Duodenal mucosa (tissue), 2 donors: ENCODE measurements at regions not wholly inside any gene's neighbourhood (a gene's known extent, or its start where the extent isn't known, plus 50 kb on each side); places are given as distances from the start of the nearest gene placed in this dataset.

ENCODE experiments used
- H3K27ac ChIP-seq: one replicate; pipeline ENCODE4 v1.7.0; 2013; ENCODE audit warnings: low read depth, low read length
- H3K27me3 ChIP-seq, 2 donors: one replicate each; pipeline ENCODE4 v1.7.0; 2013; ENCODE audit warnings: low read length in 2 of 2, control low read depth in 1 of 2; ENCODE audit not compliant: insufficient read depth in 2 of 2, control insufficient read depth in 1 of 2
- H3K36me3 ChIP-seq, 2 donors: one replicate each; pipeline ENCODE4 v1.7.0; 2013; ENCODE audit warnings: low read length in 2 of 2, control low read depth in 1 of 2; ENCODE audit not compliant: insufficient read depth in 2 of 2, control insufficient read depth in 1 of 2
- H3K4me1 ChIP-seq, 2 donors: one replicate each; pipeline ENCODE4 v1.7.0; 2013; ENCODE audit warnings: low read length in 2 of 2, control low read depth in 1 of 2; ENCODE audit not compliant: insufficient read depth in 2 of 2, control insufficient read depth in 1 of 2
- H3K4me3 ChIP-seq, 2 donors: one replicate each; pipeline ENCODE4 v1.7.0; 2013; ENCODE audit warnings: low read length in 2 of 2, low read depth in 1 of 2
- H3K9ac ChIP-seq, 2 donors: one replicate each; pipeline ENCODE4 v1.7.0; 2013; ENCODE audit warnings: low read length in 2 of 2, low read depth in 1 of 2
- H3K9me3 ChIP-seq, 2 donors: one replicate each; pipeline ENCODE4 v1.7.0; 2013; ENCODE audit warnings: low read length in 2 of 2, control low read depth in 1 of 2; ENCODE audit not compliant: control insufficient read depth in 1 of 2

DNA sequence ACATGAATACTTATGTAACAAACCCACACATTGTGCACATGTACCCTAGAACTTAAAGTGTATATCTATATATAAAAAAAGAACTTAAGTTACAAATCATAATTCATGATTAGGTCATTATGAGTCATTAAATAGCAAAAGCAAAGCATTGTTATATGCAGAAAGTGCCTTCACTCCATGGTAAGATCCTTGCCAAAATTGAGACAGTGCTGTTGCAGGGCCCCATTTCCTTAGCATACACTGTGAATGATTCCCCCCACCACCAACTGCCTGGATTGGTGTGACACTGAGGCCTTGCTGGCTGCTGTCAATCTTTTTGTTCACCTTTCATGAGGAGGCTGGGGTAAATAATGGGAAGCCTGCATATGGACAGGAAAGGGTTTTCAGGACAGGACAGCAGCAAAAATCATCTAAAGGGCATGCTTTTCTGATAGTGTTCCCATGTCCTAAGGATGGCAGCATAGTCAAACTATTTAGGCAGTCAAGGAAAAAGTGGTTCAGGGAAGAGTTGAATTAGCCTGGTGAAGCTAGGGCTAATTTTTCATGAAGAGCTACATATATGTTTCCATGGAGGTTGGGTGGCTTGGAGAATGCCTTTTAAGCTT lies 188.2 kb upstream of the ASCC3 start:
- Histone ChIP-seq H3K36me3 (no peaks in the 10 kb centered on the region), H3K4me1 (no peaks in the 10 kb centered on the region), H3K4me3 (no peak overlapping the region), H3K27ac (no peak overlapping the region), H3K9me3 (no peaks in the 10 kb centered on the region), H3K27me3 (no peaks in the 10 kb centered on the region), H3K9ac (no peak overlapping the region)

DNA sequence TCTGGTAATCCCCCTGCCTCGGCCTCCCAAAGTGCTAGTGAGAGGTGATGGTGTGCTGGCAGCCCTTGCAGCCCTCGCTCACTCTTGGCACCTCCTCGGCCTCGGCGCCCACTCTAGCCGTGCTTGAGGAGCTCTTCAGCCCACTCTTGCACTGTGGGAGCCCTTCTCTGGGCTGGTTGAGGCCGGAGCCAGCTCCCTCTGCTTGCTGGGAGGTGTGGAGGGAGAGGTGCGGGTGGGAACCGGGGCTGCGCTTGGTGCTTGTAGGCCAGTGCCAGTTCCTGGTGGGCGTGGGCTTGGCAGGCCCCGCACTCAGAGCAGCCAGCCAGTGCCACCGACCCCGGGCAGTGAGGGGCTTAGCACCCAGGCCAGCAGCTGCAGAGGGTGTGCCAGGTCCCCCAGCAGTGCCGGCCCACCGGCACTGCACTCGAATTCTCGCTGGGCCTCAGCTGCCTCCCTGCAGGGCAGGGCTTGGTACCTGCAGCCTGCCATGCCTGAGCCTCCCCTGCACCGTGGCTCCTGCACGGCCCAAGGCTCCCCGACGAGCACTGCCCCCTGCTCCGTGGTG lies 189.0 kb upstream of the ASCC3 start:
- H3K4me3 ChIP-seq, result no peak overlapping the region
- H3K9me3 ChIP-seq, result no peaks in the 10 kb centered on the region
- no peak overlapping the region for H3K9ac ChIP-seq
- no peak overlapping the region for H3K27ac ChIP-seq
- no peaks in the 10 kb centered on the region for H3K36me3 ChIP-seq
- H3K4me1 ChIP-seq, result no peaks in the 10 kb centered on the region
- no peaks in the 10 kb centered on the region for H3K27me3 ChIP-seq

- no peak overlapping the region for H3K9ac ChIP-seq
Measured at GRCh38 chr6:101077344-101077743, 196.2 kb upstream of the ASCC3 start.

GRCh38 chr6:101079696-101080270 lies 198.7 kb upstream of the ASCC3 start:
- no peak overlapping the region for H3K4me3 ChIP-seq
- H3K4me1 ChIP-seq, result no peaks in the 10 kb centered on the region
- no peaks in the 10 kb centered on the region for H3K36me3 ChIP-seq
- no peaks in the 10 kb centered on the region for H3K9me3 ChIP-seq
- H3K27me3 ChIP-seq, result no peaks in the 10 kb centered on the region
- no peak overlapping the region for H3K27ac ChIP-seq
- no peak overlapping the region for H3K9ac ChIP-seq

More at GRCh38 chr6:101077344-101077743, 196.2 kb upstream of the ASCC3 start:
- Histone ChIP-seq H3K4me1 (no peaks in the 10 kb centered on the region), H3K4me3 (no peak overlapping the region), H3K27me3 (no peaks in the 10 kb centered on the region), H3K9me3 (no peaks in the 10 kb centered on the region), H3K36me3 (no peaks in the 10 kb centered on the region), H3K27ac (no peak overlapping the region)

DNA sequence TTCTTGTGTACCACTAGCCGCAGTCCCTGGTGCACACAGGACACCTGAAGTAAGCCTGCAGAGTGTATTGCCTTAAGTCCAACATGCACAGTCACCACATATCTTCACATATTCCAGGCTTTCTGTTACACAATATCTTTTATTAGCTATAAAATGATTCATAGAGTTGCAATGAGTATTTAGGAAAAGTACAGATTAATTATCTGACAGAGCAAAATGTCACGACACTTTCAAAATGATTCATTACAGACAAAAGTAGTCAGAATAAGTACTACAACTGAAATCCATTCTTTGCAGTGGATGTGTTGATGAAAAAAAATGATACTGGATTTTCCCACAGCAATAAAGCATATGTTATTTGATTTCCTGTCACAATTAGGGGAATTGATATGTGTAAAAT lies 199.5 kb upstream of the ASCC3 start:
- Histone ChIP-seq H3K27ac (no peak overlapping the region), H3K4me3 (no peak overlapping the region), H3K9me3 (no peaks in the 10 kb centered on the region), H3K36me3 (no peaks in the 10 kb centered on the region), H3K27me3 (no peaks in the 10 kb centered on the region), H3K4me1 (no peaks in the 10 kb centered on the region), H3K9ac (no peak overlapping the region)

DNA sequence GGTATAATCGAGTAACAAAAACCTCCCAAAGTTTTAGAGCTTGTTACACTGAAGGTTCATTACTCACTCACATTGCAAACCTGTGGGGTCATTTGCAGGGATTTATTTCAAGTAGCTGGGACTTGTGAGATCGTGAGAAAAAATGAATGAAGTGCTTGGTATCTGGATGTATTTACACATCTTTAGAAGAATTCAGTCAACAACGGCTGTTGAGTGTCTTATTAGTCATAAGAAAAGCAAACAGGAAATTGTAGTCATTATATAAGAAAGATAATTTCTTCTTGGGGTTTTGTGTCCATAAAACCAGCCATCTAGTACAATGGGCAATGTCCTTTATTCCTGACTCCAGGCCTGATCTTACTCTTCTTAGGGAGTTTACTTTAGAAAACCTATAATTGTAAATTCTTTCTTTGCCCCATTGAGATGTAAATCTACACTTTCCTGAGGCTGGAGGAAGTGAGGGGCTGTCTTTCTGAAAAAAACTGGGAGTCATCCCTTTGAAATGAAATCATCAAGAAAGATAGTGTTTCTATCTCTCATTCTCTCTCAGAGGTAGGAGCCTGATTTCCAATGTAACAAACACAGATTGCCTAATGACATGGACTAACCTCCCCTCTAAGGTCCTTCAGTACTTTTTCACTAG lies 202.5 kb upstream of the ASCC3 start:
- H3K4me1 ChIP-seq, result no peaks in the 10 kb centered on the region
- no peak overlapping the region for H3K9ac ChIP-seq
- no peaks in the 10 kb centered on the region for H3K27me3 ChIP-seq
- H3K4me3 ChIP-seq, result no peak overlapping the region
- H3K27ac ChIP-seq, result no peak overlapping the region
- H3K9me3 ChIP-seq, result no peaks in the 10 kb centered on the region
- no peaks in the 10 kb centered on the region for H3K36me3 ChIP-seq

DNA sequence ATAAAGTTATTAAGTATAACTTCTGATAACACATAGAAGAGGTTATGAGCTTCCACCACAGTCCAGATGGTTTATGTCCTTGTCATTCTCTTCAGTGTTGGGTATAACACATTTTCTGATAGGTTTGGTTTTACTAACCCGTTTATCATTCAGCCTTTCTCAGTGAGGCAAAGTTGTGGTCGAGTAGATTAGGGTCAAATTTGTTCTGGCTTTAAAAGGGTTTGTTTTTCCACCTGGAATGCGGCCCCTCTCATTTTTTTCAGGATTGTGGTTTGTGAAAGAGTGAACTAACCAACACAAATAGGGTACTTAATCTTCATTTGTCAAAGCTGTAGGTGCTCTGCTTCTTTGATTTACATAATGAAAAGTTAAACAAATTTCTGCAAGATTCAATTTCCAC lies 204.2 kb upstream of the ASCC3 start:
- no peak overlapping the region for H3K9ac ChIP-seq
- H3K4me3 ChIP-seq, result no peak overlapping the region
- no peaks in the 10 kb centered on the region for H3K27me3 ChIP-seq
- no peak overlapping the region for H3K27ac ChIP-seq
- no peaks in the 10 kb centered on the region for H3K36me3 ChIP-seq
- H3K9me3 ChIP-seq, result peaks cover 0 to 1% of the 10 kb centered on the region in 2 donors
- H3K4me1 ChIP-seq, result no peaks in the 10 kb centered on the region

DNA sequence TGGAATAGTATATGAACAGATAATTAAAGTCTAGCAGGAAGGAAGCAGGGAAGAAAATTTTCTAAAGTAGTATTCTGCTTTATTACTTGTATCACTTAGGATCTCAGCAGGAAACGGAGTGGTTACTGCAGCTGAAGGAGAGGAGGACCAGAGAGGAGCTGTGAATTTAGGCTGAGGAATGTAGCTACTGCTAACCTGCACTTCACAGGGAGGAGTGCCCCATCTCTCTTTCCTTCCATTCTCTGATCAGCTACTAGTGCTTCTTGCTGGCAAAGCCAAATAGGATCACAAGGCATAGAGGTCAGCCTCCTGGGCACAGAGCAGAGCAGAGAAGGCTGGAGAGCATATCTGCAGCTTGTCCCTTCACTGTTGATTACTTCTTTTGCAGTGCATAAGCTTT lies 205.3 kb upstream of the ASCC3 start:
- H3K27me3 ChIP-seq, result no peaks in the 10 kb centered on the region

GRCh38 chr6:101088594-101088993 lies 207.5 kb upstream of the ASCC3 start:
- peaks cover 3% of the 10 kb centered on the region in 2 donors for H3K9me3 ChIP-seq
- no peak overlapping the region for H3K9ac ChIP-seq
- no peaks in the 10 kb centered on the region for H3K27me3 ChIP-seq
- no peaks in the 10 kb centered on the region for H3K36me3 ChIP-seq
- no peaks in the 10 kb centered on the region for H3K4me1 ChIP-seq
- no peak overlapping the region for H3K4me3 ChIP-seq
- no peak overlapping the region for H3K27ac ChIP-seq

More for the DNA sequence above, 205.3 kb upstream of the ASCC3 start:
- H3K9me3 ChIP-seq, result peaks cover 2 to 3% of the 10 kb centered on the region in 2 donors
- H3K27ac ChIP-seq, result no peak overlapping the region
- H3K4me1 ChIP-seq, result no peaks in the 10 kb centered on the region
- no peaks in the 10 kb centered on the region for H3K36me3 ChIP-seq
- H3K4me3 ChIP-seq, result no peak overlapping the region
- no peak overlapping the region for H3K9ac ChIP-seq

- Histone ChIP-seq H3K4me1 (no peaks in the 10 kb centered on the region), H3K9me3 (peaks cover 3% of the 10 kb centered on the region in 2 donors), H3K9ac (no peak overlapping the region), H3K27me3 (no peaks in the 10 kb centered on the region), H3K4me3 (no peak overlapping the region), H3K27ac (no peak overlapping the region), H3K36me3 (no peaks in the 10 kb centered on the region)
Measured at GRCh38 chr6:101089640-101090039, 208.5 kb upstream of the ASCC3 start.
